ENCODE measurements at regions not wholly inside any gene's neighbourhood (a gene's known extent, or its start where the extent isn't known, plus 50 kb on each side); places are given as distances from the start of the nearest gene placed in this dataset.

- TF ChIP-seq POLR2A (IDR thresholded peaks at IDR 0.05) (no peak), POLR2AphosphoS5 (IDR thresholded peaks at IDR 0.05) (no peak)
These were observed 88.9 kb downstream of the MYL12B start for GRCh38 chr18:3350566-3351527.
